ENCODE measurements at regions not wholly inside any gene's neighbourhood (a gene's known extent, or its start where the extent isn't known, plus 50 kb on each side); places are given as distances from the start of the nearest gene placed in this dataset.

DNA sequence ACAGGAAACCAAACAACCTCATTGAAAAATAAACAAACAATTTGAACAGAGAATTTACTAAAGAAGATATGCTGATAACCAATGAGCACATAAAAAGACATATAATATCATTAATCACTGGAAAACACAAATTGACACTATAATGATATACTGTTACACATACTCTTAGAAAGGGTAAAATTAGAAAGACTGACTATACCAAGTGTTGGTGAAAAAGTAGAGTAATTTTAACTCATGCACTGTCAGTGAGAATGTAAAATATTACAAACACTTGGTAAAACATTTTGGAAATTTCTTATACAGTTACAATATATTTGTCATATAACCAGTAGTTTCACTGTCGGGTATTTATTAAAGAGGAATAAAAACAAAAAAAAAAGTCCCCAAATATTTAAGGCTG lies 1139.2 kb upstream of the GJE1 start:
- Histone ChIP-seq H4K20me1 (ENCODE audit: insufficient read depth, low read length) (no peaks in the 10 kb centered on the region), H3K36me3 (ENCODE audit: insufficient read depth, low read length) (no peaks in the 10 kb centered on the region), H3K4me3 (ENCODE audit: low read depth, low read length, poor library complexity, severe bottlenecking) (no peak overlapping the region), H3K9ac (ENCODE audit: low read length) (no peak overlapping the region), H3K27me3 (ENCODE audit: insufficient read depth, low read length) (no peaks in the 10 kb centered on the region), H3K4me2 (ENCODE audit: low read length) (no peak overlapping the region), H3K27ac (ENCODE audit: low read depth, low read length, poor library complexity, severe bottlenecking) (no peak overlapping the region), H3K9me2 (ENCODE audit: low read depth, low read length) (no peaks in the 10 kb centered on the region), H3K79me2 (ENCODE audit: insufficient read depth, low read length) (no peaks in the 10 kb centered on the region), H3F3A (ENCODE audit: insufficient read depth, low read length) (no peaks in the 10 kb centered on the region), H3K9me3 (ENCODE audit: low read length) (0 out of 2 replicates have a peak, but pooled peaks cover 3% of the 10 kb centered on the region), H2AFZ (ENCODE audit: low read length) (no peak overlapping the region), H3K4me1 (ENCODE audit: insufficient read depth, low read length, severe bottlenecking) (no peaks in the 10 kb centered on the region)
- TF ChIP-seq EZH2 (IDR thresholded peaks at IDR 0.05; ENCODE audit: borderline replicate concordance, low read length) = no peak
- TF ChIP-seq, protein P1, sequence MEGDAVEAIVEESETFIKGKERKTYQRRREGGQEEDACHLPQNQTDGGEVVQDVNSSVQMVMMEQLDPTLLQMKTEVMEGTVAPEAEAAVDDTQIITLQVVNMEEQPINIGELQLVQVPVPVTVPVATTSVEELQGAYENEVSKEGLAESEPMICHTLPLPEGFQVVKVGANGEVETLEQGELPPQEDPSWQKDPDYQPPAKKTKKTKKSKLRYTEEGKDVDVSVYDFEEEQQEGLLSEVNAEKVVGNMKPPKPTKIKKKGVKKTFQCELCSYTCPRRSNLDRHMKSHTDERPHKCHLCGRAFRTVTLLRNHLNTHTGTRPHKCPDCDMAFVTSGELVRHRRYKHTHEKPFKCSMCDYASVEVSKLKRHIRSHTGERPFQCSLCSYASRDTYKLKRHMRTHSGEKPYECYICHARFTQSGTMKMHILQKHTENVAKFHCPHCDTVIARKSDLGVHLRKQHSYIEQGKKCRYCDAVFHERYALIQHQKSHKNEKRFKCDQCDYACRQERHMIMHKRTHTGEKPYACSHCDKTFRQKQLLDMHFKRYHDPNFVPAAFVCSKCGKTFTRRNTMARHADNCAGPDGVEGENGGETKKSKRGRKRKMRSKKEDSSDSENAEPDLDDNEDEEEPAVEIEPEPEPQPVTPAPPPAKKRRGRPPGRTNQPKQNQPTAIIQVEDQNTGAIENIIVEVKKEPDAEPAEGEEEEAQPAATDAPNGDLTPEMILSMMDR (IDR thresholded peaks at IDR 0.05; ENCODE audit: low read length) = no peak

DNA sequence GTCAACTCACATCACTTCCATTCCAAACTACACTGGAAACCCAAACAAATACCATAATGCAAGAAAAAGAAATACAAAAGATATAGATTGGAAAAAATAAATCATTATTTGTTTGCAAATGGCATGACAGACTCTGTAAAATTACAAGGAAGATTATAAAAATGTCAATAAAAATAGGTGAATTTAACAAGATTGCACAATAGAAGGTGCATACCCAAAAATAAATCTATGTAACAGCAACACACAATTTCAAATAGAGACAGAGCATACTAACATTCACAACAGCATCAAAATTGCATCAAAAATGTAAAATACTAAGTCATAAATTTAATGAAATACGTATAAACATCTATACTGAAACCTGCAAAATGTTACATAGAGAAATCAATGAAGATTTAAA lies 1140.0 kb upstream of the GJE1 start:
- Histone ChIP-seq H3K36me3 (ENCODE audit: insufficient read depth, low read length) (no peaks in the 10 kb centered on the region), H3K9me3 (ENCODE audit: low read length) (0 out of 2 replicates have a peak, but pooled peaks cover 3% of the 10 kb centered on the region), H3K4me1 (ENCODE audit: insufficient read depth, low read length, severe bottlenecking) (no peaks in the 10 kb centered on the region), H3K27ac (ENCODE audit: low read depth, low read length, poor library complexity, severe bottlenecking) (no peak overlapping the region), H3F3A (ENCODE audit: insufficient read depth, low read length) (no peaks in the 10 kb centered on the region), H3K79me2 (ENCODE audit: insufficient read depth, low read length) (no peaks in the 10 kb centered on the region), H3K9ac (ENCODE audit: low read length) (no peak overlapping the region), H3K9me2 (ENCODE audit: low read depth, low read length) (no peaks in the 10 kb centered on the region), H2AFZ (ENCODE audit: low read length) (no peak overlapping the region), H3K4me3 (ENCODE audit: low read depth, low read length, poor library complexity, severe bottlenecking) (no peak overlapping the region), H4K20me1 (ENCODE audit: insufficient read depth, low read length) (no peaks in the 10 kb centered on the region), H3K27me3 (ENCODE audit: insufficient read depth, low read length) (no peaks in the 10 kb centered on the region), H3K4me2 (ENCODE audit: low read length) (no peak overlapping the region)
- no peak for TF ChIP-seq EZH2 (IDR thresholded peaks at IDR 0.05; ENCODE audit: borderline replicate concordance, low read length)
- TF ChIP-seq, protein P1 (IDR thresholded peaks at IDR 0.05; ENCODE audit: low read length) = no peak

DNA sequence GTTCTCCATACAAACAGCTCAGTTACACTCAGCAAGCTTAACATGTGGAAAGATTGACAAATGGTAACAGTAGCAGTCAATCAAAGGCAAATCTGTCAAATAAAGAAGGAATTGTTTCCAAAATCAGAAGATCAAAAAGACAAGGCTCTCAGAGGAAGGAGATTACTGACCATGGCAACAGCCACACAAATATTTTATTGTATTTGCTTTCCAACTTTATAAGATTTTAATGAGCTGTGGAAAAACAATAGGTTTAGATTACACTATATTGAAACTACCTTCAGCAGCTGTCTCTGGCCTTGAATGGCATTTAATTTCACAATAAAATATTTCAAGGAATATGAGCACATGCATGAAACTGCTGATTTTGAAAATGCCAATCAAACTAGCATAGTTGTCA lies 1143.9 kb upstream of the GJE1 start:
- no peaks in the 10 kb centered on the region for H3K4me1 ChIP-seq (ENCODE audit: insufficient read depth, low read length, severe bottlenecking)
- H3F3A ChIP-seq (ENCODE audit: insufficient read depth, low read length) = no peaks in the 10 kb centered on the region
- H3K9me2 ChIP-seq (ENCODE audit: low read depth, low read length) = no peaks in the 10 kb centered on the region
- no peak overlapping the region for H2AFZ ChIP-seq (ENCODE audit: low read length)
- H3K36me3 ChIP-seq (ENCODE audit: insufficient read depth, low read length) = no peaks in the 10 kb centered on the region
- H3K4me3 ChIP-seq (ENCODE audit: low read depth, low read length, poor library complexity, severe bottlenecking) = no peak overlapping the region
- no peaks in the 10 kb centered on the region for H3K79me2 ChIP-seq (ENCODE audit: insufficient read depth, low read length)
- no peak overlapping the region for H3K4me2 ChIP-seq (ENCODE audit: low read length)
- no peak overlapping the region for H3K27ac ChIP-seq (ENCODE audit: low read depth, low read length, poor library complexity, severe bottlenecking)
- H4K20me1 ChIP-seq (ENCODE audit: insufficient read depth, low read length) = no peaks in the 10 kb centered on the region
- 0 out of 2 replicates have a peak, but pooled peaks cover 3% of the 10 kb centered on the region for H3K9me3 ChIP-seq (ENCODE audit: low read length)
- no peak overlapping the region for H3K9ac ChIP-seq (ENCODE audit: low read length)
- TF ChIP-seq EZH2 (IDR thresholded peaks at IDR 0.05; ENCODE audit: borderline replicate concordance, low read length) = no peak
- TF ChIP-seq, protein P1 (IDR thresholded peaks at IDR 0.05; ENCODE audit: low read length) = no peak
- no peaks in the 10 kb centered on the region for H3K27me3 ChIP-seq (ENCODE audit: insufficient read depth, low read length)
